ENCODE measurements at regions not wholly inside any gene's neighbourhood (a gene's known extent, or its start where the extent isn't known, plus 50 kb on each side); places are given as distances from the start of the nearest gene placed in this dataset.

DNA sequence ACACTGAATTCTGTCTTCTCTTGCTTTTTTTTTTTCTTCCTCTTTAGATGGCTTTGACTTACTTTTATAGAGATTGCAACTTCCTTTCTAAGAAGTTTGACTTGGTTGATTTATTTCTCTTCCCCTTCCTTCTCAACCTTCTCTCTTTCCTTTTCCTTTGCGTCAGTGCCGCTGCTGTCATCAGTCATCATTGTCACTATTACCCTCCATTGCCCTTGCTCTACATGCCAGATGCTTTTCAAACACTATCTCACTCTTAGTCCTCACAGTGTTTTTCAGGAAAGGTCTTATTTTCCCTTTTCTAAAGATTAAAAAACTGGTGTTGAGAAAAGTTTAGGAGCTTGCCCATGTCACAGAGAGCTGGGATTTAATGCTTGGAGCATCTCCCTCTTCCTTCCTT, 74.7 kb upstream of the C11orf87 start:
- Mint-ChIP-seq H3K9me3 (ENCODE audit: low read depth) (peaks cover 5% of the 10 kb centered on the region), H3K27ac (no peak overlapping the region), H3K4me1 (no peaks in the 10 kb centered on the region), H3K36me3 (ENCODE audit: low read depth) (no peaks in the 10 kb centered on the region), H3K4me3 (no peak overlapping the region), H3K27me3 (no peaks in the 10 kb centered on the region)
- DNase-seq: no peak
- ChIA-PET CTCF (interaction anchor here (0.6 kb wide), 1 partner anchor 45 kb away, joined by 3 read pairs; no protein-coding TSS in a partner anchor), POLR2A (no interaction called here)
- no peak for ATAC-seq
- intact Hi-C loops (cut with DNase I, micrococcal nuclease): no loop called here

DNA sequence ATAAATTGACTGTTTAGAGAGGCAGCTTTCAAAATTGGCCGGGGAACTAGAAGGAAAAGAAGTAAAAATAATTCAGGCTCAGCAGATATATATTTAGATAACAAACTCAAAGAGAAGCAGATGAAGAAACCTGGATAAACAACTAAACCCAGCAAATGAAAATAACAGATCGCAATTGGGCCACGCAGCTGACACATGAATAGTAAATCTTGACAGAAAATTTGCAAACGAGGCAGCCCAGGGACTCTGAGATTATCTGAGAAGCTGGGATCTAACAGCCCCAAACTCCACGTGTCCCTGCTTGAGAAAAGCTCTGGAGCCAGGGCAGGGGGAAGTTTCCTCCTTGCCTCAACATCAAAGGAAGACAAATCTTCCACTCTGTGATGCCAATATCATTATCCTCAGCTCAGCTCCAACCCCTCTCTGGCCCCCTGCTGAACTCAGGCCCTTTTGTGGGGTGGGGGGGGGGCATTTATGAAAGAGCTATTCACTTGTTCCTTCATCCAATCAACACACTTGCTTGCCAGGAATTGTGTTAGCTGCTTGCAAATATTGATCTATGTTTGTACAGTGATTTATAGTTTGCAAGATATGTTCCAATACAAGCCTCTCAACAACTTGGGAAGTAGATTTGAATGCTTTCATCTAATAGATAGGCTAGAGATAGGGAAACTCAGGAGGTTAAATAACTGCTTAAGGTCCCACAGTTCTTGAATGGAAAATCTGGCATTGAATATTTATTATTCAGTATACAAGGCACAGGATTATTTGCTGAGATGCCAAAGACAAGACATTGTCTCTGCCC, 72.5 kb upstream of the C11orf87 start:
- Mint-ChIP-seq H3K27me3 (no peaks in the 10 kb centered on the region), H3K27ac (no peak overlapping the region), H3K4me1 (no peaks in the 10 kb centered on the region), H3K36me3 (ENCODE audit: low read depth) (no peaks in the 10 kb centered on the region), H3K4me3 (no peak overlapping the region), H3K9me3 (ENCODE audit: low read depth) (peaks cover 5% of the 10 kb centered on the region)
- DNase-seq: no peak
- POLR2A ChIA-PET: no interaction called here
- ATAC-seq: no peak
- intact Hi-C loops (cut with DNase I, micrococcal nuclease): no loop called here
- CTCF ChIA-PET: no interaction called here

DNA sequence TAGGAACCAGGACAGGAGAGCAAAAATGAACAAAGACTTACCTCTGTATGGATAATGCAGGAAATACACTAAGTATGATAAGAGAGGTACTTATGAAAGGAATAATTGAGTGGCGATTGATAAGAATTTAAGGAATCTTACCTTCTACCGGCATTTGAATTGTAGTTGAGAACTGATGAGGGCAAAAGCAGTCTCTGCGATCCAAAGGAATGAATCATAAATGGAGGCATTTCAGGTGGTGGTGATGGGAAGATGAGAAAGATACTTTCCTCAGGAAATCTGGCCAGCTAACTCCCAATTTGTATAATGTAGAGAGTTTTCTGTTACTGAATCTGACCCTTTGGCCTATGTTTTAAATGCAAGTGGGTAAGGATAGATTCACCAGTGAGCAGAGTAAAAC, 71.9 kb upstream of the C11orf87 start:
- Mint-ChIP-seq H3K36me3 (ENCODE audit: low read depth) (no peaks in the 10 kb centered on the region), H3K27me3 (no peaks in the 10 kb centered on the region), H3K9me3 (ENCODE audit: low read depth) (peaks cover 2% of the 10 kb centered on the region), H3K4me3 (no peak overlapping the region), H3K4me1 (no peaks in the 10 kb centered on the region), H3K27ac (no peak overlapping the region)
- DNase-seq (no peak), ATAC-seq (no peak)
- ChIA-PET CTCF (no interaction called here), POLR2A (no interaction called here)
- intact Hi-C loops (cut with DNase I, micrococcal nuclease): no loop called here

DNA sequence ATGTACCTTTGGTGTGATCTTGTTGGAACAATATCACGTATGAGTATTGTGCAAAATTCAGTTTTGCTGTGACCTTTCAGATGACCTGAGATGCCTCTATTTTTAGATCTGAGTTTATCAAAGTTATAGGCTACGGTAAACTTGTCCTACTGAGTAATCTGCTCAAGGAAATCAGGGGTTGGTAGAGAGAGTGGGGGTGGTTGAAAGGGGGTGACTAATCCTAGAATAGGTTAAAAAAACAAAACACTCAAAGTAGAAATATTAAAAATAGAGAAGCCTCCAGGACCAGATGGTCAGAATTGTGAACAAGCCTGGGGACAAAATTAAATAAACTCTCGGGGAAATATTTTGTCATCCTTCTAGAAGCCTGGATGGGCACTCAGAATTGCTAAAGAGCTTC, 59.9 kb upstream of the C11orf87 start:
- H3K27me3 Mint-ChIP-seq: no peaks in the 10 kb centered on the region
- DNase-seq: no peak
- H3K9me3 Mint-ChIP-seq (ENCODE audit: low read depth): no peaks in the 10 kb centered on the region
- no peak for ATAC-seq
- H3K4me3 Mint-ChIP-seq: no peak overlapping the region
- no peaks in the 10 kb centered on the region for H3K4me1 Mint-ChIP-seq
- ChIA-PET POLR2A (no interaction called here), CTCF (no interaction called here)
- H3K27ac Mint-ChIP-seq: no peak overlapping the region
- intact Hi-C loops (cut with DNase I, micrococcal nuclease): no loop called here
- H3K36me3 Mint-ChIP-seq (ENCODE audit: low read depth): no peaks in the 10 kb centered on the region

DNA sequence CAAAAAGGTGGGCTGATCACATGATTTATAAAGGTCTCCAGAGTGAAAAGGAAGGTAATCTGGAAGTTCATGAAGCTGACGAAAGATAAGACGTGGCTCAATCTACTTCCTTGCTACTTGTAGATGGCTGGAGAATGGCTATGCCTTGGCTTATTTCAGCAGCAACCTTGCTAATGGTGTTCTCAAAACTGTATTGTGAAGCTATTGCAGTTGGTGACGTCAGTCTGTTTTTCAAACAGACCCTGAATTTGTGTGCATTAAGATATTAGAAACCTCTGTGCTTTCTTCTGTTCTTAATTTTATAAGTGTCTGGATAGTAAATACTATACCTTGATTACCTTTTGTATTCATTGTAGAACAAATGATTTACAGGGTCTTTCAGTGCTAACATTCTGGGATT, 58.3 kb upstream of the C11orf87 start:
- Mint-ChIP-seq H3K9me3 (ENCODE audit: low read depth) (no peaks in the 10 kb centered on the region), H3K27me3 (no peaks in the 10 kb centered on the region), H3K27ac (no peak overlapping the region), H3K4me3 (no peak overlapping the region), H3K4me1 (no peaks in the 10 kb centered on the region), H3K36me3 (ENCODE audit: low read depth) (no peaks in the 10 kb centered on the region)
- intact Hi-C loops (cut with DNase I, micrococcal nuclease): no loop called here
- CTCF ChIA-PET: no interaction called here
- POLR2A ChIA-PET: no interaction called here
- DNase-seq: no peak
- ATAC-seq: no peak

DNA sequence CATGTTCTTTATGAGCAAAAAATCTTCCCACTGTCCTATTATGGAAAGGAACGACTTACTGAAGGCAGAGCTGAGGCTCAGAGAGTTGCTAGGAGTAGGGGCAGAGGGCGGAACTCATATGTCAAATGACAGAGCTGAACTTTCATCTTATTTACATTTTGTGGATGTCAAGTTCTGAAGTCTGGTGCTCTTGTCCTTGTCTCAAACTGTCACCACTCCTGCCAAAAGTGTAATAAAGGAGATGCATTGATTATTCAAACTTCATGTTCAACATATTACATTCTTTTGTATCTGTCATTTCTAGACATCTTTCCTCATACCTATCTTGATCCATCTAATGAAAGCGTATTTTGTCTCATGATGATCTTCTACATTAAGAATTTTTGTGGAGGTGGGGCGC, 57.1 kb upstream of the C11orf87 start:
- no peak overlapping the region for H3K4me3 Mint-ChIP-seq
- H3K36me3 Mint-ChIP-seq (ENCODE audit: low read depth): no peaks in the 10 kb centered on the region
- ChIA-PET POLR2A (interaction anchor here (0.7 kb wide), 1 partner anchor 73 kb away, joined by 7 read pairs; no protein-coding TSS in a partner anchor), CTCF (no interaction called here)
- H3K4me1 Mint-ChIP-seq: no peaks in the 10 kb centered on the region
- no peak overlapping the region for H3K27ac Mint-ChIP-seq
- intact Hi-C loops (cut with DNase I, micrococcal nuclease): no loop called here
- no peaks in the 10 kb centered on the region for H3K27me3 Mint-ChIP-seq
- no peaks in the 10 kb centered on the region for H3K9me3 Mint-ChIP-seq (ENCODE audit: low read depth)
- no peak for DNase-seq
- ATAC-seq: no peak

DNA sequence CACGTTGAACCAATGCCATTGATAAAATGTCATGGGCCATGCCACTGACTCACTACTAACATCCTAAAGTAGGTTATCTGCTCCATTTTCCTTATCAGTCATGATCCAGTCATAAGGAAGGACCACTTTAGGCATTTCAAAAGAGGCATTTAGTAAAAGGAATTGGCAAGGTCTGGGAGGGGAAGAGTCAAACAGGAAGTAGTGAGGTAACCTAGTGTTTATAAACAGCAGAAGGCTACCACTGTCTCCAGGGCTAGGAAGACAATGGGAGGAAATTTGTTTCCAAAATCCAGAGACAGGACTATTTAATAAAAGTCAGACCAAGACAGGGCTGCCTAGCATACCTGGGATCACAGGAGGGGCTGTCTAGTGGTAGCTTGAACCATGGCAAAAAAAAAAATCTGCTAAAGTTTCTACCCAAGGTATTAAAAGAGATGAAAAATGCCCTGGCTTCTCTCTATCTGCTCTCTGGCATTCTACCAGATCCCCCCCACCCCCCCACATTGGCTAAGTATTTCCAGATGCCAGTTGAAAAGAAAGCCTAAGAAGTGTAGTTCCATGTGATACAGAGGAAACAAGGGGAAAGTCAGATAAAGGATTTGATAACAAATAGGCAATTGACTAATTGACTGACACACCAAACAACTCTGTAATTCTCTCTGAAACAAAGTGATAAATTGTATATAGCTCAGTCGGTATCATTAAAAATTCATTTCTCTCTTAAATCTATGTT, 50.4 kb upstream of the C11orf87 start:
- no peak overlapping the region for H3K27ac Mint-ChIP-seq
- CTCF ChIA-PET: no interaction called here
- ATAC-seq (no peak), DNase-seq (no peak)
- no peaks in the 10 kb centered on the region for H3K36me3 Mint-ChIP-seq (ENCODE audit: low read depth)
- peaks cover 3% of the 10 kb centered on the region for H3K9me3 Mint-ChIP-seq (ENCODE audit: low read depth)
- H3K27me3 Mint-ChIP-seq: no peaks in the 10 kb centered on the region
- no peak overlapping the region for H3K4me3 Mint-ChIP-seq
- H3K4me1 Mint-ChIP-seq: no peaks in the 10 kb centered on the region
- intact Hi-C loops (cut with DNase I, micrococcal nuclease): no loop called here
- POLR2A ChIA-PET: no interaction called here

Measured in activated CD4-positive, alpha-beta T cell treated with anti-CD3 and anti-CD28 coated beads for 36 hours (primary cell).